Glutamatergic neuron (in vitro differentiated cells): ENCODE measurements at regions not wholly inside any gene's neighbourhood (a gene's known extent, or its start where the extent isn't known, plus 50 kb on each side); places are given as distances from the start of the nearest gene placed in this dataset.

Source experiments
- DNase-seq: peaks from one replicate; pipeline ENCODE4 v3.0.0; 2022
- H3K27ac Mint-ChIP-seq: one replicate; pipeline ENCODE4 v1.8.0; 2020; ENCODE audit warnings: mild to moderate bottlenecking, mixed read lengths, inconsistent platforms; ENCODE audit not compliant: unreplicated experiment
- H3K27me3 Mint-ChIP-seq: one replicate; pipeline ENCODE4 v1.8.0; 2020; ENCODE audit warnings: mild to moderate bottlenecking, moderate library complexity, mixed read lengths, inconsistent platforms; ENCODE audit not compliant: unreplicated experiment
- H3K36me3 Mint-ChIP-seq: one replicate; pipeline ENCODE4 v1.8.0; 2020; ENCODE audit warnings: mild to moderate bottlenecking, mixed read lengths, inconsistent platforms; ENCODE audit not compliant: unreplicated experiment
- H3K4me1 Mint-ChIP-seq: one replicate; pipeline ENCODE4 v1.8.0; 2020; ENCODE audit warnings: mild to moderate bottlenecking, low read depth, mixed read lengths, inconsistent platforms; ENCODE audit not compliant: unreplicated experiment
- H3K4me3 Mint-ChIP-seq: one replicate; pipeline ENCODE4 v1.8.0; 2020; ENCODE audit warnings: mild to moderate bottlenecking, mixed read lengths, inconsistent platforms; ENCODE audit not compliant: unreplicated experiment
- H3K9me3 Mint-ChIP-seq: one replicate; pipeline ENCODE4 v1.8.0; 2020; ENCODE audit warnings: mild to moderate bottlenecking, moderate library complexity, mixed read lengths, inconsistent platforms; ENCODE audit not compliant: unreplicated experiment
- TF ChIP-seq, protein P1 (sequence below): fragments of 200-600 bp; sonication (generic); IDR thresholded peaks from one replicate; pipeline ENCODE4 v1.5.0; 2021; ENCODE audit not compliant: partially characterized antibody, unreplicated experiment

DNA sequence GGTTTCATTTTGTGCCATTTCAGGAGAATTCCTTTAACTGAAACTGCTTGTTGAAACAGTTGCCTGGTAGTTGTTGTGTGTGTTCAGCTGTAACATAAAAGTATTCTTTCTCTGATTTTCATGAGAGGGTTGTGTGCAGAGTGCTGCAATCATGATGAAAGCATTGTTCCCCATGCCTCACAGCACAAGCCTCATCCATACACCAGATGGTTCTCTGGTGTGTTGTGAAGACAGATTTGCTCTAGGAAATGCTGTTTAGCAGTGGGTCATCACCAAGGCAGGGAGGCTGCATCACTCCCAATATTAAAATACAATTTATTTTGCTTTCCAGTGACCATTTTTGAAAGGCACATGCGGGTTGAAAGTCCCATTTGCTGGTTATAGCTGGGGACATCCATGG is 404.4 kb downstream of the AACS start:
- Mint-ChIP-seq H3K36me3 (no peaks in the 10 kb centered on the region), H3K4me1 (peaks cover 9% of the 10 kb centered on the region), H3K27me3 (peaks cover 1% of the 10 kb centered on the region), H3K27ac (no peak overlapping the region), H3K4me3 (no peak overlapping the region), H3K9me3 (peaks cover 1% of the 10 kb centered on the region)
- TF ChIP-seq, protein P1, sequence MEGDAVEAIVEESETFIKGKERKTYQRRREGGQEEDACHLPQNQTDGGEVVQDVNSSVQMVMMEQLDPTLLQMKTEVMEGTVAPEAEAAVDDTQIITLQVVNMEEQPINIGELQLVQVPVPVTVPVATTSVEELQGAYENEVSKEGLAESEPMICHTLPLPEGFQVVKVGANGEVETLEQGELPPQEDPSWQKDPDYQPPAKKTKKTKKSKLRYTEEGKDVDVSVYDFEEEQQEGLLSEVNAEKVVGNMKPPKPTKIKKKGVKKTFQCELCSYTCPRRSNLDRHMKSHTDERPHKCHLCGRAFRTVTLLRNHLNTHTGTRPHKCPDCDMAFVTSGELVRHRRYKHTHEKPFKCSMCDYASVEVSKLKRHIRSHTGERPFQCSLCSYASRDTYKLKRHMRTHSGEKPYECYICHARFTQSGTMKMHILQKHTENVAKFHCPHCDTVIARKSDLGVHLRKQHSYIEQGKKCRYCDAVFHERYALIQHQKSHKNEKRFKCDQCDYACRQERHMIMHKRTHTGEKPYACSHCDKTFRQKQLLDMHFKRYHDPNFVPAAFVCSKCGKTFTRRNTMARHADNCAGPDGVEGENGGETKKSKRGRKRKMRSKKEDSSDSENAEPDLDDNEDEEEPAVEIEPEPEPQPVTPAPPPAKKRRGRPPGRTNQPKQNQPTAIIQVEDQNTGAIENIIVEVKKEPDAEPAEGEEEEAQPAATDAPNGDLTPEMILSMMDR: no peak
- DNase-seq: no peak

DNA sequence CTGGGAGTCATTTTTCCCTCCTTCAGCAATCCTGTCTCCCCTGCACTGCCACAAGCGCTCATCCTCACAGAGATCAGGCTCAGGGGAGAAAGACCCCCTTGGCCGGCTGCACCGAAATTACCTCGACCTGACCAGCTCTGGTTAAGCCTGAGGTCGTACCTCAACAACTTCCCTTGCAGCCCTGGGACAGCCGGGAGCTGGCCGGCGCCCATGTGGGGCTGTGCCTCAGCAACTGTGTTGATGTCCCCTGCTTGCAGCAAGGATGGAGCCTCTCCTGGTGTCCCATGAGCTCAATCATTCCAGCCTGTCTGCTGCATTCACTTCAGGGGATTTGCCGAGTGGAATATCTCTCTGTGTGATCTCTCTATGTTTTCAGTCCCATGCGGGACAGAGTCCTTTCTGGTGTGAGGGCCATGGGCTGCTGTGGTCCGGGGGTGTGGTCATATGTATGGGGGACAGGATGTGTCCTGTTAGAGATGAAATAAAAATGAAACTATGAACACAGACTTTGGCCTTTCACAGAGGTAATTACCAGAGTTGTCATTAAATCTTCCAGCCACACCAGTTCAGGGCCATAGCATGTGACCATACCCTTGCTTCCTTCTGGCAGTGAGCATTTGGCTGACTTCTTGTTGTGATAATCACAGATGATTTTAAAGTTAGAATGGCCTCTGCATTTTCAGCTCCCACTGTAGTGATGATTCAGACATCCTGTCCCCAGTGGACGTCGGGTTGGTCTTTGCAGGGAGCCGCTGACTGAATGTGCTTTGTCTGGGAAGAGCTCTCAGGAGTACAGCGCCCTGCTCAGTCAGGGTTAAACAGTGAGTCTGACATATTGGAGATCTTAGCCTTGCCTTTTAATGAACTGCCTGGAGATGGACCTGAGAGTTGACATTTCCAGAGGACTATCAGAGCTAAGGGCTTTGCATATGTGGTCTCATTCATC is 405.9 kb downstream of the AACS start:
- TF ChIP-seq, protein P1: no peak
- no peaks in the 10 kb centered on the region for H3K36me3 Mint-ChIP-seq
- no peak overlapping the region for H3K27ac Mint-ChIP-seq
- peaks cover 3% of the 10 kb centered on the region for H3K4me1 Mint-ChIP-seq
- peaks cover 1% of the 10 kb centered on the region for H3K9me3 Mint-ChIP-seq
- no peak for DNase-seq
- H3K4me3 Mint-ChIP-seq: no peak overlapping the region
- H3K27me3 Mint-ChIP-seq: peaks cover 1% of the 10 kb centered on the region

DNA sequence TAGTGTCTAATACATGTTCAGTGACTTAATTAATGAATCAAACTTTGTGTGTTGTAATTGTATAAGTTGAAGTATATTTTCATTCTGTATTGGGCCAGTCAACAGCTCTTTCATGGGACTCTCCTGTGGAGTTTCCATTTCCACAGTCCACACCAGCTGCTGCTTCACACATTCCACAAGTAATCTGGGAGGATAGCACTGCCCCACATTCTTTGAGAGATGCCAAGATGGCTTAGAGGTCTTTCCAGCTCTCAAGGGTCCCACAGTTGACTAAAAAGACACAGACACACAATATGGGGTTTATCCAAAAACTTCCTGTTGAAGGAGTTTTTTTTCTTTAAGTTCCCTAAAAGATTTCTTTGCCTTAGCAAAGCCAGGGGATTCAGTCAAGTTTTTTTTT is 408.3 kb downstream of the AACS start:
- TF ChIP-seq, protein P1: no peak
- H3K9me3 Mint-ChIP-seq: peaks cover under 1% of the 10 kb centered on the region
- H3K4me1 Mint-ChIP-seq: peaks cover 1% of the 10 kb centered on the region
- H3K27ac Mint-ChIP-seq: no peak overlapping the region
- no peak for DNase-seq
- H3K4me3 Mint-ChIP-seq: no peak overlapping the region
- no peaks in the 10 kb centered on the region for H3K36me3 Mint-ChIP-seq
- H3K27me3 Mint-ChIP-seq: peaks cover 1% of the 10 kb centered on the region

DNA sequence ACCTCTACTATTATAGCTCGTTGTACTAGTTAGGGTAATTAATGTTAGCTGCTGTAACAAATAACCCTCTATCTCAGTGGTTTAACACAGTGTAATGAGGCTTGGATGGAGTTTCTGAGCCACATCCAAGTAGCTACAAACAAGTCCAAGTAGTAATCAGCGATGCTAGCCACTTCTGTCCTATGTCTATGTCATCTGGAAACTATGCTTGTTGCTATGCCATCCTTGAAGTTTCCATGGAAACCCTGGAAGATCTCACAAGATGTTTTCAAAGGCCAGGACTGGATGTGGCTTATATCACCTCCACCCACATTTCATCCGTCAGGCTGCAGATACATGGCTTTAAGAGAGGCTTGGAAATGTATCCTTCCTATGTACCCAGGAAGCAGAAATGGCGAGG is 422.1 kb downstream of the AACS start:
- Mint-ChIP-seq H3K4me1 (no peaks in the 10 kb centered on the region), H3K9me3 (peaks cover 5% of the 10 kb centered on the region), H3K36me3 (peaks cover 12% of the 10 kb centered on the region), H3K27ac (no peak overlapping the region), H3K27me3 (no peaks in the 10 kb centered on the region), H3K4me3 (no peak overlapping the region)
- TF ChIP-seq, protein P1: no peak
- DNase-seq: no peak

DNA sequence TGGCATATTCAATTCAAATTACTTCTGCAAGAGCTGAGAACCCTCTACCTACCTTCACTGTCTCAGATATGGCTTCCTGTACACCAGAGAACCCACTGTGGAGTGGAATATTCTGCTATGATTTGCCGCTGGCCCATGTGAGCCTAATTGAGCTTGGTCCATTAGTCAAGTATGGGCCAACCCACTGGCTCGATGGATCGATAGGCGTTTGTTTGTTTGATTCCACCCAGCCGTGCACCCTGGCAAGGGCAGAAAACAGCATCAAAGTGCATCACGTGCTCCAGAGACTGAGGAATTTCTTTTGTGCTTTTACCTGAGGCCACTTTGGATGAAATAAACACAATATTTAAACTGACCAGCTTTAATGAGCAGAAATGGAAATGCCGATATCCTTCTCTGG is 426.3 kb downstream of the AACS start:
- DNase-seq: no peak
- H3K4me3 Mint-ChIP-seq: no peak overlapping the region
- TF ChIP-seq, protein P1: no peak
- peaks cover 9% of the 10 kb centered on the region for H3K9me3 Mint-ChIP-seq
- no peak overlapping the region for H3K27ac Mint-ChIP-seq
- no peaks in the 10 kb centered on the region for H3K27me3 Mint-ChIP-seq
- H3K36me3 Mint-ChIP-seq: peaks cover 17% of the 10 kb centered on the region
- H3K4me1 Mint-ChIP-seq: no peaks in the 10 kb centered on the region
